ENCODE measurements at regions not wholly inside any gene's neighbourhood (a gene's known extent, or its start where the extent isn't known, plus 50 kb on each side); places are given as distances from the start of the nearest gene placed in this dataset.

GRCh38 chr21:16792101-16792500 lies 720.7 kb upstream of the CXADR start:
- no peak for DNase-seq

DNA sequence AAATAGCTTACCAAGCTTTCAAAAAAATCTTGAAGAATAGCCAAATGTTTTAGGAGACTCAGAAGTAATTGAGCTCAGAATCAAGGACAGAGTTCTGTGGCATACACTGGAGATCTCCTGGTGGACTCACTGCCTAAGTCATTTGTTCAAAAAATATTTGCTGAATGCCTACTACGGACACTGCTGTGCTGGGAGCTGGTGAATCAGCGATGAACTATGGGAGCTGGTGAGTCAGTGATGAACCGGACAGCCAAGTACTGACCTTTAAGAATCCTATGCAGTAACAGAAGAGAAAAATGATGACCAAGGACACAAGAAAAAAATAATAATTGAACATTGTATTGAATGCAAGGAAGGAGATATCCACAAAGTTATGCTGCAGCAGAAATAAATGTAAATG lies 717.9 kb upstream of the CXADR start:
- no peak for DNase-seq

GRCh38 chr21:16796776-16797175 lies 716.1 kb upstream of the CXADR start:
- no peak for DNase-seq

DNA sequence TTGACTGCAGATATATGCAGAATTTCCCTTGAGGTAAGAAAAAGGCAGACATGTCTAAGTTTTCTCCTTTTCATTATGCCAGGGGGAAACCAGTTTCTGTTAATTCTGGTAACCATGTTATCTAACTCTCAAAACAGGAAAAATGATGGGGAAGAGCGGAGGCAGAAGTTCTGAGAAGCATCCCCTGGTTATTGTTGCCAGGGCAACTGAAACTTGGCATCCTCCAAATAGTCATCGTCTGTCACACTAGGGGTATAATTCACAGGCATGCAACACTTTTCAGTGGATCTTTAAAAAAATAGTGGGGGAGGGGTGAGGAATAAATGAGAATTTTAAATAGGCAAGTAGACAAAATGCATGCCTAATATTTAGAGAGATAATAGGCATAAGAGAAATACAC lies 715.3 kb upstream of the CXADR start:
- DNase-seq = no peak

- no peak for DNase-seq
Observed at GRCh38 chr21:16797966-16798365, 714.9 kb upstream of the CXADR start.

DNA sequence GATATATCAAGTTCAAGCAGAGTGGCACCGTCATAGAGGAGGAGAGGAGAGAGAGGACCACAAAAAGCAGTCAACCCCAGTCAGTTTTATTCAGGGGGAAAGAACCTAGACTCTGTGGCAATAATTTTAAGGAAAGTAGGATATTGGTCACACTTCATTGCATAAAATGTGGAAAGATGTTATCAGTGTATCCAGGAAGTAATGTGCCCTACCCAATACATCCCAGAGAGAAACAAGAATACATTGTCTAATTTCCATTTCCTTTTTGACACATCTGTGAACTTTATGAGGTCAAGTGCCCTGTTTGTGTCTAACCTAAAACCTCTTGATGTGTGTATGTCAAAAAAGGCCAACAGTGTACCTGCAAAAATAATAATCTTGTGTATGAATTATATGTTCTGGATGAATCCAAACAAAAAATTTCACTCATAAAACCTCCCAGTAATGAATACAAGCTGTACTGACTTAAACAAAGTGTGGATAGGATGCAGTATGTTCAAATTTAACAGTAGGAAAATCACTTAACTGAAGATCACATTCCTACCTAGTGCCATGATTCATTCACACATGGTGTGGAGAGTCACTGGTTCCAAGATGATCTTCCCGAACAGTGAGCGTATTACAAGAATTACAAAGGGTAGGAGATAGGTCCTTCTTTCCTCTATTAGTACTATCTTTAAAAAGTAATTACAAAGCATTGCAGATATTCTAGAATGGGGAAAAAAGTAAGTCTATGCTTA lies 712.1 kb upstream of the CXADR start:
- no peak for DNase-seq

- no peak for DNase-seq
Observed at GRCh38 chr21:16811011-16811410, 701.8 kb upstream of the CXADR start.

DNA sequence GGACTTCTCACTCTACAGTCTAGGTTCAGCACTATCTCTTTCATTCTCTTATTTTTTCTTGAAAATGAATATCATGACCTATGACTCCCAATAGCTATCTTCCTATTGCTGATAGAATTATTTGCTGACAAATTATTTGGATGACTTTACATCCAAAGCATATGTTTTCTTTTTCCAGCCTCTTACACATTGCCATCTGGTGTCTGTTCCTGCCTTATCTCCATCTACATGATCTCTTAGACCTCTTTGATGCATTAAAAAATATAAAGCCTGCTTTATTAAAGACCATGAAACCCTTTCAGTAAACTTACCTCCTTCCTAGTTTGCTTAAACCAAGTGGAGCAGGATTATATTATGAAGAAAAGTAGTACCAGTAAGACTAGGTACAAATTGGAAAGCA lies 700.9 kb upstream of the CXADR start:
- no peak for DNase-seq

GRCh38 chr21:16815243-16815642 lies 697.6 kb upstream of the CXADR start:
- DNase-seq = no peak

- no peak for DNase-seq
Observed at GRCh38 chr21:16821588-16821987, 691.3 kb upstream of the CXADR start.

- DNase-seq = no peak
Observed at GRCh38 chr21:16829532-16829931, 683.3 kb upstream of the CXADR start.

GRCh38 chr21:16832791-16833190 lies 680.1 kb upstream of the CXADR start:
- no peak for DNase-seq

DNA sequence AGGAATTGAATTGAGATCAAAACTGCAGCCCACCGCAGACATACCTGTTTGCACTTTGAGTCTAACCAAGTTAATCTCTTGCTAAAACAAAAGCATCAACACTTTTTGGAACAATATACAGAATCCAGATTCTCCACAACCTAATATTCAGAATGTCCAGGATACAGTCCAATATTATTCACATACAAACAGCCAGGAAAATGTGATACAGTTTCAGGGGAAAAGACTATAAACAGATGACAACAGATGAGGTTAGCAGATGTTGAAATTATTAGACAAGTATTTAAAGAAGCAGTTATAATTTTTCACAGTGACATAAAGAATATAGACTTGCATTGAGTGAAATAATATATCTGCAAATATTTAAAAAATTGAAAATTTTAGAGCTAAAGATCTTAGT lies 678.1 kb upstream of the CXADR start:
- no peak for DNase-seq

GRCh38 chr21:16837321-16837720 lies 675.5 kb upstream of the CXADR start:
- DNase-seq = no peak

DNA sequence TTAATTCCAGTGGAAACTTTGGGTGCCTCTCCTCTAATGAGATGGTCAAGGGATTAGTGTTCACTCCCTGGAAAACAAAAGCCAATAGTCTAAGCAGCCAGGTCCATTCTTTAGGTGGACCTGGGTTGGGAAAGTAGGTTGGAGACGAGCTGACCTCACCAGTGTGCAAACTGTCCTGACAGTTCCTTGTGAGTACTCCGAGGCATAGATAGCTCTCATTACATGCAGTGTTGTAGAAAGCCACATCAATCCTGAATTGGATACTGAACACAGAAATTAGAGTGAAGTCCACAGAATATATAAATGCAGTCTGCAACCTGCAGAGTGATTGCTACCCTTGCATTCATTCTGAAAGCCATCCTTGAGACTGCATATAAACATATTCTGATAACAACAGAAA lies 675.1 kb upstream of the CXADR start:
- no peak for DNase-seq

DNA sequence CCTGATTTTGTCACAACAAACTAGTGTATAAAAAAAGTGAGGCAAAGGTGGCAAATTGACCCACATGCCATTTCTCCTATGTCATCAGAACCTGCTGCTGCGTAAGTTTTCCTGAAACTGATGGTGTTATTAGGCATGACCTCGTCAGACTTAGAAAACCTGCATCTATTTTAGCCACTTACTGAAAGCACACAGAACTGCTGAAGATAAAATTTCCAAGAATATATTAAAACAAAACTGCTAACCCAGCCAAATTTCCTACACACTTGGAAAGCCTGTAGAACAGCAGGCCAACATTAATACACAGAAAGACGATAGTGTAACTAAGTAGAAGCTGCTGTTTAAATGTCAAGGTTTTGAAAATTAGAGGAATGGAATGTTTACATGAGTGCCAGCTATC lies 674.5 kb upstream of the CXADR start:
- DNase-seq = no peak

- DNase-seq = no peak
Observed at GRCh38 chr21:16840538-16840937, 672.3 kb upstream of the CXADR start.

- DNase-seq = no peak
Observed at GRCh38 chr21:16841975-16842695, 670.7 kb upstream of the CXADR start.

DNA sequence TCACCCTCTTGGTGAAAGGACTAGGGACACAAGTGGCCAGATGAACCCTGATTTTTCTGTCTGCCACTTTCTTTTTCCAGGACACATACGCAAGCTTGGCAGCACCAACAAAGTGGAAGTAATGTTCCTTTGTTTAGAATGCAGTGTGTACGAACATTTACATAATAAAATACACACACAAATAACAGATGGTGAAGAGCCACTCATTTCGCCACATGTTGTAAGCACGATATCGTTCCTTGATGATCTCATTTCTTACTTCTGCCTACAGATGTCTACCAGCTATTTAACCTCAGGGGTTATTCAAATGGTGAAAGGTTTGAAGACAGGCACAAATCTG lies 670.2 kb upstream of the CXADR start:
- DNase-seq = no peak

GRCh38 chr21:16847211-16847610 lies 665.6 kb upstream of the CXADR start:
- no peak for DNase-seq

DNA sequence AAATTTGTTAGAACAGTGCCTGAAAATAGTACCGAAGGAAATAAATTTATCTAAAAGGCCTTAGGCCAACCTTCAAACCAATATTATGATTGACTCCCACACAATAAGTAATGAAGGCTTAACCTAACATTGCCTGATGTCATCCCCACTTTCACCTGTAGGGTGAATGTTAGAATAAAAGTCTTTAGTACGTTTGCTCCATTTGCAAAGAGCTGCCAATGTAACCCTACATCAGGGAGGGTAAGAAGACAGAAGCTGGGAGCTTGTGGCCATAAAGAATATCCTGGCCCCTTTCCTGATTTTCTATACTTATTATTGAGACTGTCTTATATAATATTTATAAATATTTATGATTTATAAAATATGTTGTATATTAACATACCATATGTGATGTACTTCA lies 661.8 kb upstream of the CXADR start:
- DNase-seq = no peak

- no peak for DNase-seq
Observed at GRCh38 chr21:16855164-16855667, 657.6 kb upstream of the CXADR start.

DNA sequence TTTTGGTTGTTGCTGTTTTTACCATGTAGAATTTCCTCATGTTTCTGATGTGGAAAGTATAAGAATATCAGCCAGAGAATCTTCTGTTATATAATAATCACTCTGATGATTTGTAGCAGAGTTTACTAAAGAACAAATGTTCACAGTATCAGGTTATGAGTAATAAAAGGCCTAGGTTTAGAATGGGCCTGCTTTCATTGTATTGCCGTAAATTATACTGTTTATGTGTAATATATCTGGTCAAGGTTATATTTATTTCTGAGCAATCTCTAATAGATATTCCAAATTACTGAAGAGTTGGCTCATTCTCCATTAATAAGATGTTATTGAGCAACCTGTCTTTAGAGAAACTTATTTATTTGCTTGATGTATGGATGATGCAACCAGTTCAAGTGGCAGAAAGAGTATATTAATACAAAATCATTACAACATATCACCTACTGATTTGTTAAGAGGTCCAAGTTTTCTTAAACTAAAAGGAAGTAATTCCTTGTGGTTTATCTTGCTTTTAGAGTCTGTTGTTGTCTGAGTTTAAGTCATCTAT lies 649.4 kb upstream of the CXADR start:
- DNase-seq = no peak

- DNase-seq = no peak
Observed at GRCh38 chr21:16863908-16864307, 648.9 kb upstream of the CXADR start.
